Prostate gland (tissue), 2 donors: ENCODE measurements at regions not wholly inside any gene's neighbourhood (a gene's known extent, or its start where the extent isn't known, plus 50 kb on each side); places are given as distances from the start of the nearest gene placed in this dataset.

Experiments
- DNase-seq: peaks from one replicate; pipeline ENCODE4 v3.0.0-alpha.2; 2019; ENCODE audit warnings: low spot score
- H3K27ac ChIP-seq, 2 donors: fragments of 200-600 bp; sonication (generic); 2 replicates each; pipeline ENCODE4 v1.5.1; 2017 to 2019
- H3K27me3 ChIP-seq: fragments of 200-600 bp; sonication (generic); replicated peaks from 2 replicates; pipeline ENCODE4 v1.5.1; 2019; ENCODE audit not compliant: insufficient read depth
- H3K36me3 ChIP-seq, 2 donors: fragments of 200-600 bp; sonication (generic); 1 replicate in 1 of 2; 2 replicates in 1 of 2; pipeline versions ENCODE4 v1.5.1 to v1.8.1; 2017 to 2019
- H3K4me1 ChIP-seq: fragments of 200-600 bp; sonication (generic); replicated peaks from 2 replicates; pipeline ENCODE4 v1.5.1; 2019
- H3K4me3 ChIP-seq, 2 donors: fragments of 200-600 bp; sonication (generic); 2 replicates each; pipeline ENCODE4 v1.5.1; 2017 to 2019
- H3K9me3 ChIP-seq: fragments of 200-600 bp; sonication (generic); 2 replicates; pipeline ENCODE4 v1.5.1; 2017
- CTCF ChIP-seq, 4 experiments: fragments of 200-600 bp in 2 of 4; fragments of 450-650 bp in 2 of 4; sonication (generic) in 2 of 4; IDR thresholded peaks; 1 replicate in 3 of 4; 2 replicates in 1 of 4; pipeline ENCODE4 v1.5.1; 2016 to 2019; ENCODE audit warnings: antibody characterized with exemption in 4 of 4, mild to moderate bottlenecking in 2 of 4, moderate library complexity in 2 of 4
- POLR2A ChIP-seq: fragments of 450-650 bp; IDR thresholded peaks from one replicate; pipeline ENCODE4 v1.6.1; 2016; ENCODE audit warnings: antibody characterized with exemption, mild to moderate bottlenecking
- POLR2AphosphoS5 ChIP-seq: sonication (generic); formaldehyde crosslinking; IDR thresholded peaks from one replicate; pipeline ENCODE4 v1.6.1; 2017; ENCODE audit warnings: antibody characterized with exemption
- WGBS: methylation state at CpG from one replicate; pipeline ENCODE4 v1.1.5; 2018; 5-methylcytosine and 5-hydroxymethylcytosine counted together
- intact Hi-C: fragments of 100-400 bp; cut with DNase I; formaldehyde crosslinking; loops from one replicate; pipeline ENCODE4 v1.14.2; 2022

GRCh38 chr6:118715376-118715775 is 64.0 kb upstream of the CEP85L start:
- 93% methylated on average over 2 of the region's 2 CpGs for WGBS
- Histone ChIP-seq H3K27ac (no peak overlapping the region), H3K4me3 (no peak overlapping the region), H3K36me3 (no peaks in the 10 kb centered on the region), H3K9me3 (no peaks in the 10 kb centered on the region), H3K4me1 (no peaks in the 10 kb centered on the region), H3K27me3 (no peaks in the 10 kb centered on the region)
- TF ChIP-seq POLR2AphosphoS5 = no peak
- no peak for TF ChIP-seq POLR2A
- no peak for TF ChIP-seq CTCF (IDR thresholded peaks at IDR 0.05)
- intact Hi-C loops = no loop called here
- DNase-seq = no peak

- TF ChIP-seq CTCF (IDR thresholded peaks at IDR 0.05) (no peak), POLR2AphosphoS5 (no peak), POLR2A (no peak)
- no peaks in the 10 kb centered on the region for H3K27me3 ChIP-seq
- 91% methylated on average over 3 of the region's 3 CpGs for WGBS
Observed at GRCh38 chr6:118714756-118715155, 63.4 kb upstream of the CEP85L start.

GRCh38 chr6:118712969-118713368 is 61.6 kb upstream of the CEP85L start:
- Histone ChIP-seq H3K9me3 (no peaks in the 10 kb centered on the region), H3K27ac (no peak overlapping the region), H3K36me3 (no peaks in the 10 kb centered on the region), H3K4me3 (no peak overlapping the region), H3K4me1 (no peaks in the 10 kb centered on the region), H3K27me3 (no peaks in the 10 kb centered on the region)
- intact Hi-C loops = no loop called here
- no peak for TF ChIP-seq POLR2AphosphoS5
- WGBS = 78% methylated on average over 3 of the region's 3 CpGs
- DNase-seq = no peak

More at GRCh38 chr6:118714756-118715155, 63.4 kb upstream of the CEP85L start:
- no peaks in the 10 kb centered on the region for H3K9me3 ChIP-seq
- no peaks in the 10 kb centered on the region for H3K4me1 ChIP-seq
- intact Hi-C loops = no loop called here
- no peak overlapping the region for H3K4me3 ChIP-seq
- H3K27ac ChIP-seq = no peak overlapping the region
- no peaks in the 10 kb centered on the region for H3K36me3 ChIP-seq
- no peak for DNase-seq

GRCh38 chr6:118710616-118711015 is 59.2 kb upstream of the CEP85L start:
- Histone ChIP-seq H3K4me1 (no peaks in the 10 kb centered on the region), H3K27me3 (no peaks in the 10 kb centered on the region), H3K27ac (no peak overlapping the region), H3K36me3 (no peaks in the 10 kb centered on the region), H3K4me3 (no peak overlapping the region), H3K9me3 (no peaks in the 10 kb centered on the region)
- DNase-seq = no peak
- 70% methylated on average over 5 of the region's 5 CpGs for WGBS
- intact Hi-C loops = no loop called here
- TF ChIP-seq CTCF (IDR thresholded peaks at IDR 0.05) = no peak
- no peak for TF ChIP-seq POLR2AphosphoS5
- no peak for TF ChIP-seq POLR2A

GRCh38 chr6:118709859-118710350 is 58.5 kb upstream of the CEP85L start:
- TF ChIP-seq CTCF (IDR thresholded peaks at IDR 0.05) = no peak
- no peak for TF ChIP-seq POLR2AphosphoS5
- no peak for TF ChIP-seq POLR2A
- Histone ChIP-seq H3K27ac (no peak overlapping the region), H3K9me3 (no peaks in the 10 kb centered on the region), H3K36me3 (no peaks in the 10 kb centered on the region), H3K27me3 (no peaks in the 10 kb centered on the region), H3K4me1 (no peaks in the 10 kb centered on the region), H3K4me3 (peak overlapping the region in 1 of 2 donors; percentile 17)
- DNase-seq = no peak
- 43% methylated on average over 3 of the region's 3 CpGs for WGBS
- intact Hi-C loops = no loop called here
